ENCODE measurements at regions not wholly inside any gene's neighbourhood (a gene's known extent, or its start where the extent isn't known, plus 50 kb on each side); places are given as distances from the start of the nearest gene placed in this dataset.

- 86 to 92% methylated on average over 3 of the region's 3 CpGs for WGBS, 2 donors
- H3K36me3 ChIP-seq = no peaks in the 10 kb centered on the region
- no peaks in the 10 kb centered on the region for H3K27me3 ChIP-seq
- H3K4me1 ChIP-seq = no peaks in the 10 kb centered on the region
- DNase-seq (ENCODE audit: low spot score in 2 of 2) = no peak
- no peak overlapping the region for H3K4me3 ChIP-seq
- no peak for TF ChIP-seq POLR2A (IDR thresholded peaks at IDR 0.05)
- TF ChIP-seq, protein P1, sequence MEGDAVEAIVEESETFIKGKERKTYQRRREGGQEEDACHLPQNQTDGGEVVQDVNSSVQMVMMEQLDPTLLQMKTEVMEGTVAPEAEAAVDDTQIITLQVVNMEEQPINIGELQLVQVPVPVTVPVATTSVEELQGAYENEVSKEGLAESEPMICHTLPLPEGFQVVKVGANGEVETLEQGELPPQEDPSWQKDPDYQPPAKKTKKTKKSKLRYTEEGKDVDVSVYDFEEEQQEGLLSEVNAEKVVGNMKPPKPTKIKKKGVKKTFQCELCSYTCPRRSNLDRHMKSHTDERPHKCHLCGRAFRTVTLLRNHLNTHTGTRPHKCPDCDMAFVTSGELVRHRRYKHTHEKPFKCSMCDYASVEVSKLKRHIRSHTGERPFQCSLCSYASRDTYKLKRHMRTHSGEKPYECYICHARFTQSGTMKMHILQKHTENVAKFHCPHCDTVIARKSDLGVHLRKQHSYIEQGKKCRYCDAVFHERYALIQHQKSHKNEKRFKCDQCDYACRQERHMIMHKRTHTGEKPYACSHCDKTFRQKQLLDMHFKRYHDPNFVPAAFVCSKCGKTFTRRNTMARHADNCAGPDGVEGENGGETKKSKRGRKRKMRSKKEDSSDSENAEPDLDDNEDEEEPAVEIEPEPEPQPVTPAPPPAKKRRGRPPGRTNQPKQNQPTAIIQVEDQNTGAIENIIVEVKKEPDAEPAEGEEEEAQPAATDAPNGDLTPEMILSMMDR (IDR thresholded peaks at IDR 0.05) = no peak
- no peak for TF ChIP-seq EP300 (IDR thresholded peaks at IDR 0.05)
- H3K27ac ChIP-seq = no peak overlapping the region
- no peaks in the 10 kb centered on the region for H3K9me3 ChIP-seq
Measured at GRCh38 chr16:79472426-79472825, 128.1 kb downstream of the MAF start.

DNA sequence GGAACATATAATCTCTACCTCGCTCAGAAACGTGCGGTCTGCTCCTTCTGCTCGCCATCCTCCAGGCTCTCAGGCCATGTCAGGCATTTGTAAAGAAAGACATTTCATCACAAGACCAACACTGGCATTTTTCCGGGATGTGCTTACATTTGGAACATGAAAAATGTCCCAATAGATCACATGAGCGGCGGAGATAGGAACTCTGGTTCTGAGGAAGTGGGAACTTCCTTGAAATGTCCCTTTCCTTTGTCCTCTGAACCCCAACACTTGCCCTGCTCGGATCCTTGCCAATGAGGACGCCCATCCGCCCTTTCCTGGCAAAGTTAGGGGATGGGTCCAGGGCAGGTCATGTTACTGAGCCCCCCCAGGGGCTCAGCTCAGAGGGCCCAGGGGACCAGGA lies 130.5 kb downstream of the MAF start:
- peak; percentile 17 to 87 for TF ChIP-seq EP300 (IDR thresholded peaks at IDR 0.05)
- TF ChIP-seq, protein P1 (IDR thresholded peaks at IDR 0.05) = no peak
- Histone ChIP-seq H3K9me3 (no peaks in the 10 kb centered on the region), H3K36me3 (peaks cover 0 to 2% (median 0%) of the 10 kb centered on the region in 3 donors), H3K27me3 (no peaks in the 10 kb centered on the region), H3K4me1 (no peaks in the 10 kb centered on the region), H3K4me3 (no peak overlapping the region), H3K27ac (no peak overlapping the region)
- DNase-seq (ENCODE audit: low spot score in 2 of 2) = peak in 1 of 2 donors; percentile 66
- 76 to 90% methylated on average over 10 of the region's 10 CpGs for WGBS, 2 donors

- TF ChIP-seq POLR2A (IDR thresholded peaks at IDR 0.05) (no peak), EP300 (IDR thresholded peaks at IDR 0.05) (no peak)
- TF ChIP-seq, protein P1 (IDR thresholded peaks at IDR 0.05) = no peak
- WGBS, 2 donors = 74 to 78% methylated on average over 4 of the region's 4 CpGs
- Histone ChIP-seq H3K9me3 (no peaks in the 10 kb centered on the region), H3K4me3 (no peak overlapping the region), H3K27me3 (no peaks in the 10 kb centered on the region), H3K4me1 (no peaks in the 10 kb centered on the region), H3K36me3 (peaks cover 0 to 3% (median 0%) of the 10 kb centered on the region in 3 donors), H3K27ac (no peak overlapping the region)
- no peak for DNase-seq (ENCODE audit: low spot score in 2 of 2)
Measured at GRCh38 chr16:79468631-79469030, 131.9 kb downstream of the MAF start.

DNA sequence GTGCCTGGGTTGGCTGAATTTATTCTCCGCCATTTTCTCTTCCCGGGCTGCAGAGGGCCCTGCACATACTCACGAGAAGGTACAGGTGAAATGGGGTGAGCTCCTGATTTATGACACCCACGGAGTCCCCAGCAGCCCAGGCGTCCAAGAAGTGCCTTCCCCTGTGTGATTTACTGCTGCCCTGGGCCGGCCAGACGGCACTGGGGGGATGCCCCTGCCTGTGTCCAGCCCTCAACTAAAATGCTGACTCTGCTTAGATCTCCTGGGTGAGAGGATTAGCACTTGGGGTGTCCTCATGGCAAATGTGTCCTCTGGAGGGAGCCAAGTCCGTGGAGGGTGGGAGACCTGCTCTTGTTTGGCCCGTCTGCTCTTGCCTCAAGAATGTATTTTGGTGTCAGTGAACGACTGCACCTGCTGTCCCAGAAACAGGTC lies 132.4 kb downstream of the MAF start:
- no peaks in the 10 kb centered on the region for H3K9me3 ChIP-seq
- no peak overlapping the region for H3K27ac ChIP-seq
- H3K36me3 ChIP-seq = peaks cover 0 to 3% (median 0%) of the 10 kb centered on the region in 3 donors
- WGBS, 2 donors = 72 to 73% methylated on average over 6 to 10 of the region's 10 CpGs
- H3K4me1 ChIP-seq = no peaks in the 10 kb centered on the region
- TF ChIP-seq, protein P1 (IDR thresholded peaks at IDR 0.05) = no peak
- no peak for TF ChIP-seq EP300 (IDR thresholded peaks at IDR 0.05)
- no peak for TF ChIP-seq POLR2A (IDR thresholded peaks at IDR 0.05)
- no peak for DNase-seq (ENCODE audit: low spot score in 2 of 2)
- no peak overlapping the region for H3K4me3 ChIP-seq
- H3K27me3 ChIP-seq = no peaks in the 10 kb centered on the region

- 83 to 84% methylated on average over 2 of the region's 2 CpGs for WGBS, 2 donors
- Histone ChIP-seq H3K9me3 (no peaks in the 10 kb centered on the region), H3K36me3 (peaks cover 0 to 3% (median 0%) of the 10 kb centered on the region in 3 donors), H3K27me3 (no peaks in the 10 kb centered on the region), H3K4me3 (no peak overlapping the region), H3K27ac (no peak overlapping the region), H3K4me1 (no peaks in the 10 kb centered on the region)
- no peak for DNase-seq (ENCODE audit: low spot score in 2 of 2)
- TF ChIP-seq, protein P1 (IDR thresholded peaks at IDR 0.05) = no peak
- TF ChIP-seq EP300 (IDR thresholded peaks at IDR 0.05) (no peak), POLR2A (IDR thresholded peaks at IDR 0.05) (no peak)
Measured at GRCh38 chr16:79466111-79466510, 134.4 kb downstream of the MAF start.

All from tibial nerve (tissue), 4 donors.